ENCODE measurements at regions not wholly inside any gene's neighbourhood (a gene's known extent, or its start where the extent isn't known, plus 50 kb on each side); places are given as distances from the start of the nearest gene placed in this dataset.

DNA sequence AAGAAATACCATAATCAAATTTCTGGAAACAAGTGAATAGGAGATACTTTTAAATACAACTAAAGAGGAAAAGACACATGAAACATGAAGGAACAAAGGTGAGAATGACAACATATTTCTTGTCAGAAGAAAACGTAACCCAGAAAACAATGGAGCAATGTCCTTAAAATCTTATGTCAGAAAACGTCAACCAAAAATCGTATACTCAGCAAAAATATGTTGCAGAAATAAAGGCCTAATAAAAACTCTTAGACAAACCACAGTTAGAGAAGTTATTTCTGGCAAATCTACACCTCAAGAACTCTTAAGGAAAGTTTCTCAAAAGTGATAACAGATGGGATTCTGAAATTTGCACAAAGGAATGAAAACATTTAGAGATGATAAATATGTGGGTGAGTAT lies 66.3 kb upstream of the FBXL7 start:
- no peak for ATAC-seq (ENCODE audit: low read depth)
- no peaks in the 10 kb centered on the region for H3K27me3 ChIP-seq (replicated peaks in 1 of 4; ENCODE audit: control extremely low read depth in 1 of 4, control insufficient read depth in 3 of 4, insufficient read depth in 4 of 4, low read length in 3 of 4)
- ChIA-PET POLR2A (no interaction called here), CTCF (no interaction called here)
- Mint-ChIP-seq H3K9me3 (ENCODE audit: insufficient read depth) (no peaks in the 10 kb centered on the region), H3K27ac (no peak overlapping the region), H3K4me1 (no peaks in the 10 kb centered on the region), H3K4me3 (no peak overlapping the region), H3K27me3 (no peaks in the 10 kb centered on the region)
- H3K4me2 ChIP-seq (replicated peaks; ENCODE audit: low read depth, low read length, poor library complexity, severe bottlenecking) = no peak overlapping the region
- WGBS (ENCODE audit: insufficient coverage) = 100% methylated on average over 1 of the region's 3 CpGs
- H3K4me1 ChIP-seq (ENCODE audit: control insufficient read depth in 2 of 2, insufficient read depth in 2 of 2, low read length in 2 of 2) = no peaks in the 10 kb centered on the region
- H3K9me3 ChIP-seq (ENCODE audit: control extremely low read depth in 1 of 3, control insufficient read depth in 2 of 3, insufficient read depth in 1 of 3, low read length in 2 of 3) = no peaks in the 10 kb centered on the region
- H2AFZ ChIP-seq (ENCODE audit: insufficient read depth, low read depth, low read length, poor library complexity, severe bottlenecking) = no peak overlapping the region
- TF ChIP-seq EZH2 (IDR thresholded peaks at IDR 0.05; ENCODE audit: borderline replicate concordance, insufficient read depth, low read depth, low read length, poor library complexity, severe bottlenecking) (no peak), CTCF (IDR thresholded peaks at IDR 0.05) (no peak)
- H4K20me1 ChIP-seq (ENCODE audit: control insufficient read depth, insufficient read depth, low read length, poor library complexity, severe bottlenecking) = no peaks in the 10 kb centered on the region
- H3K36me3 ChIP-seq (replicated peaks in 1 of 2; ENCODE audit: control extremely low read depth in 1 of 2, control insufficient read depth in 1 of 2, extremely low read depth in 1 of 2, insufficient read depth in 2 of 2, low read length in 1 of 2) = no peaks in the 10 kb centered on the region
- no peak overlapping the region for H3K4me3 ChIP-seq (ENCODE audit: control extremely low read depth in 1 of 5, extremely low read depth in 1 of 5, insufficient read depth in 1 of 5, low read depth in 2 of 5, low read length in 4 of 5)
- H3K9ac ChIP-seq (ENCODE audit: low read length) = no peak overlapping the region
- no peak for DNase-seq
- intact Hi-C loops (cut with micrococcal nuclease) = no loop called here
- no peaks in the 10 kb centered on the region for H3K79me2 ChIP-seq (ENCODE audit: control insufficient read depth, insufficient read depth, low read length)
- H3K27ac ChIP-seq (ENCODE audit: low read length in 2 of 2) = no peak overlapping the region

GRCh38 chr5:15431923-15432322 lies 68.1 kb upstream of the FBXL7 start:
- ChIA-PET CTCF (no interaction called here), POLR2A (no interaction called here)
- no peak overlapping the region for H3K27ac ChIP-seq (ENCODE audit: low read length in 2 of 2)
- Mint-ChIP-seq H3K4me3 (no peak overlapping the region), H3K9me3 (ENCODE audit: insufficient read depth) (no peaks in the 10 kb centered on the region), H3K27me3 (no peaks in the 10 kb centered on the region), H3K4me1 (no peaks in the 10 kb centered on the region), H3K27ac (no peak overlapping the region)
- H3K4me1 ChIP-seq (ENCODE audit: control insufficient read depth in 2 of 2, insufficient read depth in 2 of 2, low read length in 2 of 2) = no peaks in the 10 kb centered on the region
- DNase-seq (no peak), ATAC-seq (ENCODE audit: low read depth) (no peak)
- no peaks in the 10 kb centered on the region for H3K27me3 ChIP-seq (replicated peaks in 1 of 4; ENCODE audit: control extremely low read depth in 1 of 4, control insufficient read depth in 3 of 4, insufficient read depth in 4 of 4, low read length in 3 of 4)
- H3K9ac ChIP-seq (ENCODE audit: low read length) = no peak overlapping the region
- 0% methylated on average over 1 of the region's 3 CpGs for WGBS (ENCODE audit: insufficient coverage)
- TF ChIP-seq CTCF (IDR thresholded peaks at IDR 0.05) (no peak), EZH2 (IDR thresholded peaks at IDR 0.05; ENCODE audit: borderline replicate concordance, insufficient read depth, low read depth, low read length, poor library complexity, severe bottlenecking) (no peak)
- no peaks in the 10 kb centered on the region for H3K36me3 ChIP-seq (replicated peaks in 1 of 2; ENCODE audit: control extremely low read depth in 1 of 2, control insufficient read depth in 1 of 2, extremely low read depth in 1 of 2, insufficient read depth in 2 of 2, low read length in 1 of 2)
- H3K4me2 ChIP-seq (replicated peaks; ENCODE audit: low read depth, low read length, poor library complexity, severe bottlenecking) = no peak overlapping the region
- intact Hi-C loops (cut with micrococcal nuclease) = no loop called here
- no peaks in the 10 kb centered on the region for H3K9me3 ChIP-seq (ENCODE audit: control extremely low read depth in 1 of 3, control insufficient read depth in 2 of 3, insufficient read depth in 1 of 3, low read length in 2 of 3)
- H2AFZ ChIP-seq (ENCODE audit: insufficient read depth, low read depth, low read length, poor library complexity, severe bottlenecking) = no peak overlapping the region
- H3K4me3 ChIP-seq (ENCODE audit: control extremely low read depth in 1 of 5, extremely low read depth in 1 of 5, insufficient read depth in 1 of 5, low read depth in 2 of 5, low read length in 4 of 5) = no peak overlapping the region
- H3K79me2 ChIP-seq (ENCODE audit: control insufficient read depth, insufficient read depth, low read length) = no peaks in the 10 kb centered on the region
- no peaks in the 10 kb centered on the region for H4K20me1 ChIP-seq (ENCODE audit: control insufficient read depth, insufficient read depth, low read length, poor library complexity, severe bottlenecking)

All from B cell (primary cell).